Esophagus squamous epithelium (tissue), 5 donors: ENCODE measurements at regions not wholly inside any gene's neighbourhood (a gene's known extent, or its start where the extent isn't known, plus 50 kb on each side); places are given as distances from the start of the nearest gene placed in this dataset.

Experiments
- DNase-seq: peaks from one replicate; lab custom pipeline; 2025; lab: John Stamatoyannopoulos, UW
- H3K27ac ChIP-seq, 4 donors: fragments of 200-600 bp; sonication (generic); one replicate each; pipeline ENCODE4 v1.5.1; 2016 to 2019; ENCODE audit warnings: mild to moderate bottlenecking in 1 of 4
- H3K27me3 ChIP-seq, 4 donors: fragments of 200-600 bp; sonication (generic); 1 replicate in 3 of 4; 2 replicates in 1 of 4; pipeline versions ENCODE4 v1.5.1 to v1.6.0; 2017 to 2021; ENCODE audit warnings: antibody characterized with exemption in 1 of 4
- H3K36me3 ChIP-seq, 3 donors: fragments of 200-600 bp; sonication (generic); one replicate each; pipeline ENCODE4 v1.5.1; 2016 to 2019
- H3K4me1 ChIP-seq, 3 donors: fragments of 200-600 bp; sonication (generic); one replicate each; pipeline ENCODE4 v1.5.1; 2017 to 2019
- H3K4me3 ChIP-seq, 4 donors: fragments of 200-600 bp; sonication (generic); 1 replicate in 3 of 4; 2 replicates in 1 of 4; pipeline ENCODE4 v1.5.1; 2016 to 2019; ENCODE audit warnings: mild to moderate bottlenecking in 2 of 4, moderate library complexity in 1 of 4
- H3K9me3 ChIP-seq, 3 donors: fragments of 200-600 bp; sonication (generic); one replicate each; pipeline ENCODE4 v1.5.1; 2016 to 2019
- CTCF ChIP-seq, 6 experiments: fragments of 450-650 bp in 4 of 6; fragments of 200-600 bp in 2 of 6; sonication (generic) in 2 of 6; IDR thresholded peaks; one replicate each; pipeline ENCODE4 v1.5.1; 2016 to 2019; ENCODE audit warnings: antibody characterized with exemption in 6 of 6, mild to moderate bottlenecking in 4 of 6, moderate library complexity in 4 of 6
- POLR2A ChIP-seq, 4 donors: fragments of 450-650 bp; IDR thresholded peaks; one replicate each; pipeline ENCODE4 v1.6.1; 2017; ENCODE audit warnings: antibody characterized with exemption in 4 of 4, mild to moderate bottlenecking in 4 of 4, moderate library complexity in 3 of 4
- WGBS, 2 donors: methylation state at CpG; one replicate each; pipeline ENCODE4 v1.1.5; 2018; 5-methylcytosine and 5-hydroxymethylcytosine counted together
- intact Hi-C: fragments of 100-400 bp; cut with DNase I; formaldehyde crosslinking; loops from one replicate; pipeline ENCODE4 v1.15.0; 2022
- donor health status: DM: yes; HTN: yes; CAD: no.

GRCh38 chr9:79469164-79469563 is 102.6 kb upstream of the TLE4 start:
- intact Hi-C loops: no loop called here
- H3K36me3 ChIP-seq: no peaks in the 10 kb centered on the region
- no peak overlapping the region for H3K27ac ChIP-seq
- H3K4me1 ChIP-seq: peaks cover 0 to 6% (median 0%) of the 10 kb centered on the region in 3 donors
- no peaks in the 10 kb centered on the region for H3K9me3 ChIP-seq
- H3K4me3 ChIP-seq: no peak overlapping the region
- no peak for DNase-seq
- 56 to 72% methylated on average over 2 of the region's 2 CpGs for WGBS, 2 donors
- no peaks in the 10 kb centered on the region for H3K27me3 ChIP-seq
- TF ChIP-seq POLR2A (IDR thresholded peaks at IDR 0.05): no peak
- TF ChIP-seq CTCF (IDR thresholded peaks at IDR 0.05): no peak

- no peaks in the 10 kb centered on the region for H3K36me3 ChIP-seq
- DNase-seq: no peak
- peaks cover 0 to 6% (median 0%) of the 10 kb centered on the region in 3 donors for H3K4me1 ChIP-seq
- H3K27me3 ChIP-seq: no peaks in the 10 kb centered on the region
- 78 to 80% methylated on average over 2 of the region's 2 CpGs for WGBS, 2 donors
- no peak overlapping the region for H3K4me3 ChIP-seq
- intact Hi-C loops: no loop called here
- H3K9me3 ChIP-seq: no peaks in the 10 kb centered on the region
- H3K27ac ChIP-seq: no peak overlapping the region
- no peak for TF ChIP-seq POLR2A (IDR thresholded peaks at IDR 0.05)
- no peak for TF ChIP-seq CTCF (IDR thresholded peaks at IDR 0.05)
Measured at GRCh38 chr9:79470954-79471353, 100.8 kb upstream of the TLE4 start.

GRCh38 chr9:79471580-79472543 is 99.9 kb upstream of the TLE4 start:
- intact Hi-C loops: no loop called here
- Histone ChIP-seq H3K4me3 (no peak overlapping the region), H3K36me3 (no peaks in the 10 kb centered on the region), H3K9me3 (no peaks in the 10 kb centered on the region), H3K4me1 (peaks cover 0 to 8% (median 0%) of the 10 kb centered on the region in 3 donors), H3K27ac (no peak overlapping the region), H3K27me3 (no peaks in the 10 kb centered on the region)
- TF ChIP-seq POLR2A (IDR thresholded peaks at IDR 0.05): no peak
- TF ChIP-seq CTCF (IDR thresholded peaks at IDR 0.05): peak in 3 of 6 experiments; percentile 8 to 27 (median 9)
- no peak for DNase-seq
- WGBS, 2 donors: 94 to 97% methylated on average over 2 of the region's 2 CpGs

GRCh38 chr9:79473704-79474103 is 98.1 kb upstream of the TLE4 start:
- no peak for DNase-seq
- Histone ChIP-seq H3K4me3 (no peak overlapping the region), H3K27ac (no peak overlapping the region), H3K27me3 (no peaks in the 10 kb centered on the region), H3K36me3 (no peaks in the 10 kb centered on the region), H3K4me1 (peaks cover 0 to 26% (median 8%) of the 10 kb centered on the region in 3 donors), H3K9me3 (no peaks in the 10 kb centered on the region)
- WGBS, 2 donors: 100% methylated on average over 1 of the region's 1 CpG
- intact Hi-C loops: no loop called here
- no peak for TF ChIP-seq POLR2A (IDR thresholded peaks at IDR 0.05)
- TF ChIP-seq CTCF (IDR thresholded peaks at IDR 0.05): no peak

GRCh38 chr9:79477241-79477840 is 94.4 kb upstream of the TLE4 start:
- H3K9me3 ChIP-seq: no peaks in the 10 kb centered on the region
- no peak for TF ChIP-seq POLR2A (IDR thresholded peaks at IDR 0.05)
- no peak for TF ChIP-seq CTCF (IDR thresholded peaks at IDR 0.05)
- intact Hi-C loops: no loop called here

More at GRCh38 chr9:79477241-79477840, 94.4 kb upstream of the TLE4 start:
- Histone ChIP-seq H3K4me3 (no peak overlapping the region), H3K4me1 (peaks cover 0 to 56% (median 24%) of the 10 kb centered on the region in 3 donors), H3K27me3 (no peaks in the 10 kb centered on the region), H3K27ac (peak overlapping the region; percentile 43 to 69 (median 58)), H3K36me3 (no peaks in the 10 kb centered on the region)
- WGBS, 2 donors: 85 to 91% methylated on average over 3 of the region's 3 CpGs
- DNase-seq: no peak
